ENCODE measurements at regions not wholly inside any gene's neighbourhood (a gene's known extent, or its start where the extent isn't known, plus 50 kb on each side); places are given as distances from the start of the nearest gene placed in this dataset.

DNA sequence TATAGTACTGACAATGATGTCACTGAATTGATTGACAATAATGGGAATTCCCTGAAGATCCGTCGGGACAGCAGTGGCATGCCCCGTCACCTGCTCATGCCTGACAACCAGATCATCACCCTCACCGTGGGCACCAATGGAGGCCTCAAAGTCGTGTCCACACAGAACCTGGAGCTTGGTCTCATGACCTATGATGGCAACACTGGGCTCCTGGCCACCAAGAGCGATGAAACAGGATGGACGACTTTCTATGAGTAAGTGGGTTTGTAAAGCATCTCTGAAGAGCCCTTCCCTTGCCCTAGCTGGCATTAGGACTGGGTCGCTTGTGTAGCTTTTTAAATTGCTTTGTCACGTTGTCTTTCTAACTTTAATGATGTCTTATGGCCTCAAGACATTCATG, 72.7 kb upstream of the WWC1 start:
- TF ChIP-seq CTCF (IDR thresholded peaks at IDR 0.05) (no peak), ZFX (IDR thresholded peaks at IDR 0.05; ENCODE audit: borderline replicate concordance) (no peak)
